ENCODE measurements at regions not wholly inside any gene's neighbourhood (a gene's known extent, or its start where the extent isn't known, plus 50 kb on each side); places are given as distances from the start of the nearest gene placed in this dataset.

- TF ChIP-seq, protein P1, sequence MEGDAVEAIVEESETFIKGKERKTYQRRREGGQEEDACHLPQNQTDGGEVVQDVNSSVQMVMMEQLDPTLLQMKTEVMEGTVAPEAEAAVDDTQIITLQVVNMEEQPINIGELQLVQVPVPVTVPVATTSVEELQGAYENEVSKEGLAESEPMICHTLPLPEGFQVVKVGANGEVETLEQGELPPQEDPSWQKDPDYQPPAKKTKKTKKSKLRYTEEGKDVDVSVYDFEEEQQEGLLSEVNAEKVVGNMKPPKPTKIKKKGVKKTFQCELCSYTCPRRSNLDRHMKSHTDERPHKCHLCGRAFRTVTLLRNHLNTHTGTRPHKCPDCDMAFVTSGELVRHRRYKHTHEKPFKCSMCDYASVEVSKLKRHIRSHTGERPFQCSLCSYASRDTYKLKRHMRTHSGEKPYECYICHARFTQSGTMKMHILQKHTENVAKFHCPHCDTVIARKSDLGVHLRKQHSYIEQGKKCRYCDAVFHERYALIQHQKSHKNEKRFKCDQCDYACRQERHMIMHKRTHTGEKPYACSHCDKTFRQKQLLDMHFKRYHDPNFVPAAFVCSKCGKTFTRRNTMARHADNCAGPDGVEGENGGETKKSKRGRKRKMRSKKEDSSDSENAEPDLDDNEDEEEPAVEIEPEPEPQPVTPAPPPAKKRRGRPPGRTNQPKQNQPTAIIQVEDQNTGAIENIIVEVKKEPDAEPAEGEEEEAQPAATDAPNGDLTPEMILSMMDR (IDR thresholded peaks at IDR 0.05) = no peak
- no peak for TF ChIP-seq EP300 (IDR thresholded peaks at IDR 0.05)
Observed at GRCh38 chr18:45378308-45378707, 237.0 kb upstream of the SLC14A2 start.

Data from ovary (tissue), 3 donors.